A673 (cell line): ENCODE measurements at regions not wholly inside any gene's neighbourhood (a gene's known extent, or its start where the extent isn't known, plus 50 kb on each side); places are given as distances from the start of the nearest gene placed in this dataset.

ENCODE experiments used
- CTCF ChIP-seq: fragments of 300-800, 200-600 bp; sonication (generic); conservative IDR thresholded peaks from 2 replicates; pipeline ENCODE4 v1.5.1; 2017; ENCODE audit warnings: low read depth, mild to moderate bottlenecking, antibody characterized with exemption, low read length, moderate library complexity, mixed read lengths
- EZH2 ChIP-seq: fragments of 200-600 bp; sonication (generic); IDR thresholded peaks from 2 replicates; pipeline ENCODE4 v1.6.1; 2017; ENCODE audit warnings: borderline replicate concordance, low read depth, mild to moderate bottlenecking, mixed read lengths, antibody characterized with exemption, low read length; ENCODE audit not compliant: poor library complexity, severe bottlenecking

DNA sequence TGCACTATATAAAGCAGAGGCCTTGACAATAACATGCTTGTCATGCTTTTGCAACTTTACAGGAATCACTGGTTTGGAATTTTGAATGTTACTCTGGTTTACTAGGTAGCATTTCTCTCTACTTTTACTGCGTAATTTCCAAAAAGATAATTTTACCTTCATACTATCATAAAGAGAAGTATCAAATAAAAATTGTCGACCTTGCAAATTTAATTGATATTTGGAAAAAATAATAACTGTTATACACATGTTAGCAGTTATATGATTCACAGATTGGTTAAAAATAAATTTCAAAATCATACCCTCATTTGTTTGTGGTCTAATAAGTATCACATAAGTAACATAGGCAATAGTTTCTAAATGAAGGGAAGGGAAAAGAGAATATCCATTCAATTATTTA, 228.5 kb upstream of the CACNA2D1 start:
- TF ChIP-seq CTCF: no peak
- no peak for TF ChIP-seq EZH2
